ENCODE measurements at regions not wholly inside any gene's neighbourhood (a gene's known extent, or its start where the extent isn't known, plus 50 kb on each side); places are given as distances from the start of the nearest gene placed in this dataset.
"Not testable (repeated sequence)": the region's sequence is repeated elsewhere in the genome, so short reads cannot be mapped to it uniquely, and the experiment has no call there.

DNA sequence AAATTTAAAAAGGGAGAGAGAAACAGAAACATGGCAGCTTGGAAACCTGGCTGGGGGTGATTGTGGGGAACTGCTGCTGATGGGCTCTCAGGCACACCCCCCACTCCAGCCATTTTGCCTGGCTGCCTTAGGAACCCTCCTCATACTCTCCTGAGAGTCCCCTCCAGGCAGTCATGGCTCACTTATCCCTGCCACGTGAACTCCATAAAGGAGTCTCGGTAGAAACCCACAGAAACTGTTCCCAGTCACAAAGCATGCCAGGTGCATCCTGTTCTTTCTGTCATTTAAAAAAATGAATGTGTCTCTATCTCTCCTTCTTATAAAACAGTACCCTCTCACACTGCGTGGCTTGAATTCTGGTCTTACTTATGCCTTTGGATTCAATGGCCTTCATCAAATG, 242.8 kb downstream of the ZNF479 start:
- TF ChIP-seq, protein P1, sequence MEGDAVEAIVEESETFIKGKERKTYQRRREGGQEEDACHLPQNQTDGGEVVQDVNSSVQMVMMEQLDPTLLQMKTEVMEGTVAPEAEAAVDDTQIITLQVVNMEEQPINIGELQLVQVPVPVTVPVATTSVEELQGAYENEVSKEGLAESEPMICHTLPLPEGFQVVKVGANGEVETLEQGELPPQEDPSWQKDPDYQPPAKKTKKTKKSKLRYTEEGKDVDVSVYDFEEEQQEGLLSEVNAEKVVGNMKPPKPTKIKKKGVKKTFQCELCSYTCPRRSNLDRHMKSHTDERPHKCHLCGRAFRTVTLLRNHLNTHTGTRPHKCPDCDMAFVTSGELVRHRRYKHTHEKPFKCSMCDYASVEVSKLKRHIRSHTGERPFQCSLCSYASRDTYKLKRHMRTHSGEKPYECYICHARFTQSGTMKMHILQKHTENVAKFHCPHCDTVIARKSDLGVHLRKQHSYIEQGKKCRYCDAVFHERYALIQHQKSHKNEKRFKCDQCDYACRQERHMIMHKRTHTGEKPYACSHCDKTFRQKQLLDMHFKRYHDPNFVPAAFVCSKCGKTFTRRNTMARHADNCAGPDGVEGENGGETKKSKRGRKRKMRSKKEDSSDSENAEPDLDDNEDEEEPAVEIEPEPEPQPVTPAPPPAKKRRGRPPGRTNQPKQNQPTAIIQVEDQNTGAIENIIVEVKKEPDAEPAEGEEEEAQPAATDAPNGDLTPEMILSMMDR (IDR thresholded peaks at IDR 0.05): not testable (repeated sequence)
- not testable (repeated sequence) for TF ChIP-seq POLR2A, EP300 (IDR thresholded peaks at IDR 0.05)
